HG03159 (cell line): ENCODE measurements at regions not wholly inside any gene's neighbourhood (a gene's known extent, or its start where the extent isn't known, plus 50 kb on each side); places are given as distances from the start of the nearest gene placed in this dataset.

Experiments used
- ATAC-seq: cut with Tn5 transposase; IDR thresholded peaks from one replicate; pipeline ENCODE4 v1.9.1; 2021; ENCODE audit warnings: mild to moderate bottlenecking, moderate library complexity; ENCODE audit not compliant: unreplicated experiment

GRCh38 chr18:47758000-47758399, 172.5 kb downstream of the SMAD2 start:
- no peak for ATAC-seq

- ATAC-seq: no peak
These were observed 174.0 kb downstream of the SMAD2 start for GRCh38 chr18:47756364-47757016.

- ATAC-seq: no peak
These were observed 175.4 kb downstream of the SMAD2 start for GRCh38 chr18:47755102-47755456.

GRCh38 chr18:47754311-47755101, 176.0 kb downstream of the SMAD2 start:
- no peak for ATAC-seq

- ATAC-seq: no peak
These were observed 177.4 kb downstream of the SMAD2 start for GRCh38 chr18:47752796-47753645.

GRCh38 chr18:47750889-47751423, 179.5 kb downstream of the SMAD2 start:
- no peak for ATAC-seq

- peak; percentile 9 for ATAC-seq
These were observed 180.9 kb downstream of the SMAD2 start for GRCh38 chr18:47749600-47749973.

- peak; percentile 78 for ATAC-seq
These were observed 181.4 kb downstream of the SMAD2 start for GRCh38 chr18:47748847-47749599.

GRCh38 chr18:47748093-47748796, 182.2 kb downstream of the SMAD2 start:
- no peak for ATAC-seq

- ATAC-seq: no peak
These were observed 183.1 kb downstream of the SMAD2 start for GRCh38 chr18:47747260-47747795.

- ATAC-seq: no peak
These were observed 183.8 kb downstream of the SMAD2 start for GRCh38 chr18:47746615-47747014.

- ATAC-seq: no peak
These were observed 185.2 kb downstream of the SMAD2 start for GRCh38 chr18:47745227-47745626.

- no peak for ATAC-seq
These were observed 192.5 kb downstream of the SMAD2 start for GRCh38 chr18:47737956-47738355.

- ATAC-seq: no peak
These were observed 193.1 kb downstream of the SMAD2 start for GRCh38 chr18:47737198-47737830.

GRCh38 chr18:47736376-47737140, 193.9 kb downstream of the SMAD2 start:
- ATAC-seq: no peak

GRCh38 chr18:47735041-47735702, 195.3 kb downstream of the SMAD2 start:
- no peak for ATAC-seq

- ATAC-seq: no peak
These were observed 199.2 kb downstream of the SMAD2 start for GRCh38 chr18:47731276-47731675.

GRCh38 chr18:47730795-47731194, 199.7 kb downstream of the SMAD2 start:
- no peak for ATAC-seq
